Right lobe of liver (tissue), 6 donors: ENCODE measurements at regions not wholly inside any gene's neighbourhood (a gene's known extent, or its start where the extent isn't known, plus 50 kb on each side); places are given as distances from the start of the nearest gene placed in this dataset.

Experiments
- ATAC-seq, 4 donors: fragments of 200-7000 bp; cut with Tn5 transposase; one replicate each; pipeline ENCODE4 v1.9.1; 2020; ENCODE audit warnings: mild to moderate bottlenecking in 4 of 4, moderate library complexity in 4 of 4
- DNase-seq, 3 donors: peaks; one replicate each; pipeline ENCODE4 v3.0.0-alpha.2; 2020
- H3K27ac ChIP-seq, 3 donors: fragments of 200-600 bp; one replicate each; pipeline ENCODE4 v1.8.0; 2022
- H3K27me3 ChIP-seq, 2 donors: fragments of 200-600 bp; one replicate each; pipeline ENCODE4 v1.8.0; 2022
- H3K36me3 ChIP-seq, 4 donors: fragments of 200-600 bp; sonication (generic) in 1 of 4; one replicate each; pipeline versions ENCODE4 v1.5.1 to v1.8.0; 2017 to 2022; ENCODE audit warnings: control low read depth in 1 of 4
- H3K4me1 ChIP-seq, 4 donors: fragments of 200-600 bp; sonication (generic) in 1 of 4; one replicate each; pipeline versions ENCODE4 v1.5.1 to v1.8.0; 2017 to 2022; ENCODE audit warnings: control low read depth in 1 of 4
- H3K4me3 ChIP-seq, 3 donors: fragments of 200-600 bp; one replicate each; pipeline ENCODE4 v1.8.0; 2022
- H3K9me3 ChIP-seq, 4 donors: fragments of 200-600 bp; sonication (generic) in 1 of 4; one replicate each; pipeline versions ENCODE4 v1.5.1 to v1.8.0; 2017 to 2022; ENCODE audit warnings: control low read depth in 1 of 4
- POLR2A ChIP-seq: fragments of 450-650 bp; IDR thresholded peaks from one replicate; pipeline ENCODE4 v1.6.1; 2017; ENCODE audit warnings: antibody characterized with exemption, mild to moderate bottlenecking
- WGBS: methylation state at CpG from one replicate; pipeline ENCODE4 v1.1.6; 2018; ENCODE audit warnings: low coverage, low lambda C conversion rate; ENCODE audit not compliant: insufficient coverage; ENCODE audit errors: missing lambda C conversion rate; 5-methylcytosine and 5-hydroxymethylcytosine counted together
- intact Hi-C, 2 donors: fragments of 100-400 bp; cut with DNase I; formaldehyde crosslinking; loops; one replicate each; pipeline versions ENCODE4 v1.11.2 to v1.14.1; 2022
- TF ChIP-seq, protein P1 (sequence below), 4 donors: fragments of 200-600 bp in 3 of 4; fragments of 450-650 bp in 1 of 4; IDR thresholded peaks; one replicate each; pipeline versions ENCODE4 v1.5.1 to v1.8.0; 2016 to 2022; ENCODE audit warnings: antibody characterized with exemption in 4 of 4, mild to moderate bottlenecking in 2 of 4
- donor health status: DM: no; HTN: yes; CAD: no.
- donor health status: DM: no; HTN: no; CAD: no.
- donor health status: DM: no; HTN: no; CAD: no.
- donor health status: DM: no; HTN: yes; CAD: no.
- donor health status: DM: no; HTN: yes; CAD: no.

DNA sequence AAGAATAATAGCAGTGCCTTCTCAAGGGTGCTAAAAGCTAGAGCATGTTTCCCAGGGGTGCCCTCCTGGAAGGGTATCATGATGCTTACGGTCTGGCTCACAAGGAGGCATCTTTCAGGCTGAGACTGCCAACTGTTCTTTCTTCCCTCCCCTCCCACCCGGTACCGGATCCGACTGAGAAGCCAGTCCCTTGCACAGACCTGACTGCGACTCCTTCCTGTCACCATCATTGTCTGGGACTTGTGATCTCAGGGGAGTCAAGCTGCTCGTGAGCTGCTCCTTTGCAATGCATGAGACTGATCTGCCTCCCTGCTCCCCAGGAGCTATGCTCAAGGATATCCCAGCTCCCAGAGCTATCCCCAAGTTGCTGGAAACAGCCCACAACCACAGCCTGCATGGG lies 170.8 kb downstream of the GADD45G start:
- TF ChIP-seq, protein P1, sequence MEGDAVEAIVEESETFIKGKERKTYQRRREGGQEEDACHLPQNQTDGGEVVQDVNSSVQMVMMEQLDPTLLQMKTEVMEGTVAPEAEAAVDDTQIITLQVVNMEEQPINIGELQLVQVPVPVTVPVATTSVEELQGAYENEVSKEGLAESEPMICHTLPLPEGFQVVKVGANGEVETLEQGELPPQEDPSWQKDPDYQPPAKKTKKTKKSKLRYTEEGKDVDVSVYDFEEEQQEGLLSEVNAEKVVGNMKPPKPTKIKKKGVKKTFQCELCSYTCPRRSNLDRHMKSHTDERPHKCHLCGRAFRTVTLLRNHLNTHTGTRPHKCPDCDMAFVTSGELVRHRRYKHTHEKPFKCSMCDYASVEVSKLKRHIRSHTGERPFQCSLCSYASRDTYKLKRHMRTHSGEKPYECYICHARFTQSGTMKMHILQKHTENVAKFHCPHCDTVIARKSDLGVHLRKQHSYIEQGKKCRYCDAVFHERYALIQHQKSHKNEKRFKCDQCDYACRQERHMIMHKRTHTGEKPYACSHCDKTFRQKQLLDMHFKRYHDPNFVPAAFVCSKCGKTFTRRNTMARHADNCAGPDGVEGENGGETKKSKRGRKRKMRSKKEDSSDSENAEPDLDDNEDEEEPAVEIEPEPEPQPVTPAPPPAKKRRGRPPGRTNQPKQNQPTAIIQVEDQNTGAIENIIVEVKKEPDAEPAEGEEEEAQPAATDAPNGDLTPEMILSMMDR (IDR thresholded peaks at IDR 0.05): no peak
- TF ChIP-seq POLR2A: no peak
- peaks cover 0 to 5% (median 0%) of the 10 kb centered on the region in 4 donors for H3K4me1 ChIP-seq
- DNase-seq (peak in 1 of 3 donors; percentile 13), ATAC-seq (no peak)
- 100% methylated on average over 3 of the region's 6 CpGs for WGBS
- no peaks in the 10 kb centered on the region for H3K9me3 ChIP-seq
- intact Hi-C loops: no loop called here
- H3K27ac ChIP-seq: no peak overlapping the region
- no peak overlapping the region for H3K4me3 ChIP-seq
- no peaks in the 10 kb centered on the region for H3K27me3 ChIP-seq
- no peaks in the 10 kb centered on the region for H3K36me3 ChIP-seq

DNA sequence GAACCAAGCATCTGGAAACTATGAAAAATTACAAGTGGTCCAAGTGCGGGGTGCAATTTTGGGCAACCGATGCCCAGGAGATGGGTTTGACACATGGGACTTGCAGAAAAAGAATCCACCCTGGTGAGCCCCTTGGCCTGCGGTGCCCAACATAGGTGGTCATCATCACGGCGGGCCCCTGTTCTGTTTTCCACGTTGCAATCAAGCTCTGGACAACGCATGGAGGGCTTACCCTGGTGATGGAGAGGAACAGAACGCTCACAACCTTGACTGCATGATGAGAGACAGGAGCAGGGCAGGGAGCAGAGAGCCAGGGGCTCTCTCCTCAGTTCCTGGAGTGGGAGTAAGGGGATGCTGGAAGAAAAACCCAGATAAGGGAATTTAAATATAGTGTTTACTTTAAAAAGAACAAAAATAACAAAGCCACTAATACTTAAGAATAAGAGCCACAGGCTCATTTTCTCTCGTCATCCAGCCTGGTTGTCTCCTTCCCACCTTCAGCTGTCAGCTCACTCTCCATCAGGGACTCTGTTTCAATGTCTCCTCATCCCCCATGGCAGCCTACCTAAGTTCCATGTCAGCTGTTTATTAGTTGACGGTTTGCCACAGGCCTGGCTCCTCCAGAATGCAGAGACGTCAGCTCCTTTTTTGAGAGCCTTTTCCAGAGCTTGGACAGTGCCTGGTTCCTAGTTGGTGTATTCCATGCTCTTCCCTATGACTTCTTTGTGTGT lies 172.1 kb downstream of the GADD45G start:
- Histone ChIP-seq H3K27ac (no peak overlapping the region), H3K4me1 (peaks cover 0 to 5% (median 0%) of the 10 kb centered on the region in 4 donors), H3K4me3 (no peak overlapping the region), H3K36me3 (no peaks in the 10 kb centered on the region), H3K27me3 (no peaks in the 10 kb centered on the region), H3K9me3 (no peaks in the 10 kb centered on the region)
- DNase-seq: no peak
- intact Hi-C loops: no loop called here
- ATAC-seq: no peak
- 84% methylated on average over 5 of the region's 11 CpGs for WGBS
- TF ChIP-seq, protein P1 (IDR thresholded peaks at IDR 0.05): no peak
- no peak for TF ChIP-seq POLR2A

DNA sequence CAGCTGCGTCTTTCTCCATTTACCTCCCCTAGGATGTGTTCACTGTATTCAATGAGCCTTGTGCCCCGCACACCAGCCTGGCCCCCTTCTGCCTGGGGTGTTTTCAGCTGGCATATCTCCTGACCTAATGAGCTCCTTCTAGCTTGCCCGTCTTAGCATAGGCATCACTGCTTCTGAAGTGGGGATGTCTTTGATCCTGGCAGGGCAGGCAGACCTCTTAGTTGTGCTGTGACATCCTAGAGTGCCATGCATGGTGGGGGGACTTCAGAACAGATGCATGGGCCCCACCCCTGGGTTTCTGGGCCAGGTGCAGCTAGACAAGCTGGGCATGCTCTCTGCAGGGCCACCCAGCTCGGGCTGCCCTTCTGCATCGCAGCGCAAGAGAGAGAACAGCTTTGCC lies 172.7 kb downstream of the GADD45G start:
- H3K36me3 ChIP-seq: no peaks in the 10 kb centered on the region
- ATAC-seq (no peak), DNase-seq (no peak)
- 79% methylated on average over 6 of the region's 6 CpGs for WGBS
- no peaks in the 10 kb centered on the region for H3K27me3 ChIP-seq
- H3K4me3 ChIP-seq: no peak overlapping the region
- H3K9me3 ChIP-seq: no peaks in the 10 kb centered on the region
- H3K27ac ChIP-seq: no peak overlapping the region
- peaks cover 0 to 5% (median 0%) of the 10 kb centered on the region in 4 donors for H3K4me1 ChIP-seq
- no peak for TF ChIP-seq POLR2A
- TF ChIP-seq, protein P1 (IDR thresholded peaks at IDR 0.05): no peak
- intact Hi-C loops: no loop called here

DNA sequence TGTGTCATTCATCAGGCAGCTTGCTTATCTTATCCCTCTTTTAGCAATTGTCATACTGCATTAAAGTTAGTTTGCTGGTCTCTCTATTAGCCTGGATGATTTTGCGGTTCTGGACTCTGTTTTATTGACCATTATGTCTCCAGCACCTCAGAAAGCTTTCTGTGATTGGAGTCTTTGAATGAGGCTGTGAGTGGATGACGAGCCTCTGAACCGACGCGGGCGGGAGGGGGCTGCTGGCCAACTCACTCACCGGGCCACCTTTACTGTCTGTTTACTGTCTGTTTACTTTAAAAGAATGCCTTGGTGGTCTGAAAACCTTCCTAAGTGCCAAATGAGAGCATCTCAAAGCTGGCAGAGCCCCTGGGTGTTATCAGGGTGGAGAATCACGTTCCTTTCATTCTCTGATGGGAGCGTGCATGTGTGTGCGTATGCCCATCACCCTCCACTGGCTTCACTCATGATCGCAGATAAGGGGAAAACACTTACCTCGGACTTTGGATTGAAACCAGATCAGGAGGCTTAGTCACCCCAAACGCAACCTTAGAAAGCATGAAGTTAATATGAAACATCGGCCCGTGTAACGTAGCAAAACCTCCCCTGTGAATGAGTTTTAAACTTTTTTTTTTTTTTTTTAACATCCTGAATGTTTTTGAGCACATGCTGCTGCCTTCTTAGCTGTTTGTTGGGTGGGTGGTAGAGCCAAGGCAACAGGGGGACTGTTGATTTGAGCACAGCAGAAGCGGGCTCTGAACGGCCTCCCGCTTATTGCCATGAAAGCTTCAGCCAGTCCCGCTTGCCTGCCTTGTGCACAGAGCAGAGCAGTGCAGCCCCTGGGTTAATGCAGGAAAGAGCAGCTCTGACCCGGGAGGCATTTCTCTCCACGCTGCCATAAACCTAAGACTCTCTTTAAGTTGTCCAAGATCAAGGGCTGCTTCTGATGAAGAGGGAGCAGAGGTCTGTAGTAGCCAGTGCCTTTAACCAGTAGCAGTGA lies 173.6 kb downstream of the GADD45G start:
- no peak for TF ChIP-seq POLR2A
- TF ChIP-seq, protein P1 (IDR thresholded peaks at IDR 0.05): no peak
- ATAC-seq (peak; percentile 84 to 94 (median 90)), DNase-seq (peak in 2 of 3 donors; percentile 46 to 50)
- intact Hi-C loops: no loop called here
- peaks cover 0 to 5% (median 0%) of the 10 kb centered on the region in 4 donors for H3K4me1 ChIP-seq
- no peaks in the 10 kb centered on the region for H3K27me3 ChIP-seq
- H3K27ac ChIP-seq: peak overlapping the region in 1 of 3 donors; percentile 20
- H3K36me3 ChIP-seq: no peaks in the 10 kb centered on the region
- H3K4me3 ChIP-seq: peak overlapping the region in 2 of 3 donors; percentile 25 to 35
- 22% methylated on average over 10 of the region's 22 CpGs for WGBS
- H3K9me3 ChIP-seq: no peaks in the 10 kb centered on the region
